MCF 10A (cell line): ENCODE measurements at regions not wholly inside any gene's neighbourhood (a gene's known extent, or its start where the extent isn't known, plus 50 kb on each side); places are given as distances from the start of the nearest gene placed in this dataset.
A peak's percentile ranks its signal among the peaks of the same experiment; 100 is the strongest.
"Not testable (repeated sequence)": the region's sequence is repeated elsewhere in the genome, so short reads cannot be mapped to it uniquely, and the experiment has no call there.

Source experiments
- BruUV-seq: library from RNA; stranded (reverse); fragments of 400-500 nt; replicated peaks from 2 replicates; lab custom pipeline; 2021; lab: Mats Ljungman, UMichigan
- CTCF ChIA-PET: fragments of 300-600 bp; sonication (Branson Sonifier 250); formaldehyde crosslinking; extraction: SDS; loops from one replicate; lab custom pipeline; 2021; ENCODE audit warnings: antibody characterized with exemption, inconsistent platforms; lab: Yijun Ruan, JAX
- POLR2A ChIA-PET: fragments of 300-600, 350-650 bp; sonication (Branson Sonifier 250); formaldehyde crosslinking; extraction: SDS; loops from one replicate; lab custom pipeline; 2020; ENCODE audit warnings: antibody characterized with exemption, inconsistent platforms; lab: Yijun Ruan, JAX
- DNase-seq: peaks from one replicate; pipeline ENCODE4 v3.0.0-alpha.2; 2018; ENCODE audit not compliant: unreplicated experiment
- H3K27ac Mint-ChIP-seq: one replicate; pipeline ENCODE4 v1.8.0; 2022; ENCODE audit warnings: mild to moderate bottlenecking, low read depth, mixed read lengths; ENCODE audit not compliant: unreplicated experiment
- H3K27me3 Mint-ChIP-seq: one replicate; pipeline ENCODE4 v1.8.0; 2022; ENCODE audit warnings: mixed read lengths; ENCODE audit not compliant: insufficient read depth, unreplicated experiment
- H3K36me3 Mint-ChIP-seq: one replicate; pipeline ENCODE4 v1.8.0; 2022; ENCODE audit warnings: mild to moderate bottlenecking, moderate library complexity, mixed read lengths; ENCODE audit not compliant: insufficient read depth, unreplicated experiment
- H3K4me1 Mint-ChIP-seq: one replicate; pipeline ENCODE4 v1.8.0; 2022; ENCODE audit warnings: mixed read lengths; ENCODE audit not compliant: insufficient read depth, unreplicated experiment
- H3K4me3 Mint-ChIP-seq: one replicate; pipeline ENCODE4 v1.8.0; 2022; ENCODE audit warnings: mild to moderate bottlenecking, moderate library complexity, mixed read lengths; ENCODE audit not compliant: unreplicated experiment
- H3K9me3 Mint-ChIP-seq: one replicate; pipeline ENCODE4 v1.8.0; 2022; ENCODE audit warnings: mixed read lengths; ENCODE audit not compliant: unreplicated experiment
- CTCF ChIP-seq: fragments of 200-600 bp; IDR thresholded peaks from one replicate; pipeline ENCODE4 v1.8.0; 2022; ENCODE audit warnings: antibody characterized with exemption, mild to moderate bottlenecking; ENCODE audit not compliant: unreplicated experiment
- intact Hi-C: fragments of 100-400 bp; cut with micrococcal nuclease; formaldehyde crosslinking; loops from 2 replicates; pipeline ENCODE4 v1.14.1; 2022

- ChIA-PET POLR2A (interaction anchor here (0.9 to 1.5 kb wide), 2 partner anchors 9 to 10 kb away, joined by 3 to 4 read pairs; no protein-coding TSS in a partner anchor), CTCF (no interaction called here)
- H3K9me3 Mint-ChIP-seq, result peaks cover 6% of the 10 kb centered on the region
- TF ChIP-seq CTCF, result no peak
- no peak for DNase-seq
- intact Hi-C loops, result no loop called here
- H3K27me3 Mint-ChIP-seq, result no peaks in the 10 kb centered on the region
- no peak overlapping the region for H3K4me3 Mint-ChIP-seq
- H3K4me1 Mint-ChIP-seq, result no peaks in the 10 kb centered on the region
- no peaks in the 10 kb centered on the region for H3K36me3 Mint-ChIP-seq
- peak overlapping the region; percentile 2 for H3K27ac Mint-ChIP-seq
- no TSS peak for BruUV-seq
These were observed 98.5 kb upstream of the MEF2A start for GRCh38 chr15:99467338-99467720.

GRCh38 chr15:99467853-99468464, 97.8 kb upstream of the MEF2A start:
- no peak overlapping the region for H3K27ac Mint-ChIP-seq
- no peak overlapping the region for H3K4me3 Mint-ChIP-seq
- ChIA-PET CTCF (interaction anchor here (0.7 kb wide), 1 partner anchor 266 kb away, joined by 3 read pairs; no protein-coding TSS in a partner anchor), POLR2A (interaction anchor here (0.9 to 1.5 kb wide), 2 partner anchors 8 to 9 kb away, joined by 3 to 4 read pairs; no protein-coding TSS in a partner anchor)
- H3K36me3 Mint-ChIP-seq, result no peaks in the 10 kb centered on the region
- intact Hi-C loops, result no loop called here
- no peaks in the 10 kb centered on the region for H3K4me1 Mint-ChIP-seq
- no peaks in the 10 kb centered on the region for H3K27me3 Mint-ChIP-seq
- TF ChIP-seq CTCF, result no peak
- H3K9me3 Mint-ChIP-seq, result peaks cover 6% of the 10 kb centered on the region
- no peak for DNase-seq
- no TSS peak for BruUV-seq

GRCh38 chr15:99470204-99470603, 95.6 kb upstream of the MEF2A start:
- BruUV-seq, intact Hi-C loops, H3K27me3 Mint-ChIP-seq, H3K4me3 Mint-ChIP-seq, H3K27ac Mint-ChIP-seq, POLR2A ChIA-PET, CTCF ChIA-PET, H3K36me3 Mint-ChIP-seq, H3K4me1 Mint-ChIP-seq, H3K9me3 Mint-ChIP-seq, DNase-seq: not testable (repeated sequence)

- POLR2A ChIA-PET, result interaction anchor here (1.1 kb wide), 1 partner anchor 9 kb away, joined by 3 read pairs; no protein-coding TSS in a partner anchor
These were observed 93.2 kb upstream of the MEF2A start for GRCh38 chr15:99472416-99473145.

More at GRCh38 chr15:99472416-99473145, 93.2 kb upstream of the MEF2A start:
- DNase-seq, result no peak
- H3K36me3 Mint-ChIP-seq, result peaks cover 4% of the 10 kb centered on the region
- CTCF ChIA-PET, result no interaction called here
- H3K9me3 Mint-ChIP-seq, result no peaks in the 10 kb centered on the region
- H3K4me1 Mint-ChIP-seq, result peaks cover 13% of the 10 kb centered on the region
- H3K27ac Mint-ChIP-seq, result no peak overlapping the region
- H3K4me3 Mint-ChIP-seq, result no peak overlapping the region
- BruUV-seq, result no TSS peak
- intact Hi-C loops, result no loop called here
- no peak for TF ChIP-seq CTCF
- no peaks in the 10 kb centered on the region for H3K27me3 Mint-ChIP-seq
